HEK293 (cell line): ENCODE measurements at regions not wholly inside any gene's neighbourhood (a gene's known extent, or its start where the extent isn't known, plus 50 kb on each side); places are given as distances from the start of the nearest gene placed in this dataset.
"Not testable (repeated sequence)": the region's sequence is repeated elsewhere in the genome, so short reads cannot be mapped to it uniquely, and the experiment has no call there.

Experiments used
- CTCF ChIP-seq: fragments of 450-650 bp; formaldehyde crosslinking; IDR thresholded peaks from 2 replicates; pipeline ENCODE4 v1.5.1; 2016; ENCODE audit warnings: missing biosample characterization, missing genetic modification characterization
- MYNN ChIP-seq: fragments of 450-650 bp; formaldehyde crosslinking; IDR thresholded peaks from 2 replicates; pipeline ENCODE4 v1.5.1; 2016; ENCODE audit warnings: missing biosample characterization, missing genetic modification characterization, borderline replicate concordance
- ZNF10 ChIP-seq: fragments of 450-650 bp; formaldehyde crosslinking; IDR thresholded peaks from 2 replicates; pipeline ENCODE4 v1.5.1; 2017; ENCODE audit warnings: missing biosample characterization, missing genetic modification characterization
- ZNF24 ChIP-seq: fragments of 450-650 bp; formaldehyde crosslinking; IDR thresholded peaks from 2 replicates; pipeline ENCODE4 v1.5.1; 2016; ENCODE audit warnings: missing biosample characterization, missing genetic modification characterization
- ZNF274 ChIP-seq, 2 experiments: fragments of 200-500 bp in 1 of 2; fragments of 450-650 bp in 1 of 2; sonication (Bioruptor generic) in 1 of 2; formaldehyde crosslinking in 1 of 2; IDR thresholded peaks; 2 replicates each; pipeline versions ENCODE4 v1.5.1 to v1.6.1; 2014 to 2016; ENCODE audit warnings: borderline replicate concordance in 1 of 2, inconsistent platforms in 1 of 2, low read length in 1 of 2, missing biosample characterization in 1 of 2, missing genetic modification characterization in 1 of 2
- ZNF311 ChIP-seq: fragments of 450-650 bp; formaldehyde crosslinking; IDR thresholded peaks from 2 replicates; pipeline ENCODE4 v1.5.1; 2017; ENCODE audit warnings: missing biosample characterization, missing genetic modification characterization, borderline replicate concordance
- ZNF404 ChIP-seq: fragments of 450-650 bp; formaldehyde crosslinking; IDR thresholded peaks from 2 replicates; pipeline ENCODE4 v1.5.1; 2017; ENCODE audit warnings: missing biosample characterization, missing genetic modification characterization
- ZNF449 ChIP-seq: fragments of 450-650 bp; formaldehyde crosslinking; IDR thresholded peaks from 2 replicates; pipeline ENCODE4 v1.5.1; 2017; ENCODE audit warnings: missing biosample characterization, mild to moderate bottlenecking, missing genetic modification characterization, moderate library complexity
- ZNF513 ChIP-seq: fragments of 450-650 bp; IDR thresholded peaks from 2 replicates; pipeline ENCODE4 v1.5.1; 2018; ENCODE audit warnings: missing biosample characterization, missing genetic modification characterization

- not testable (repeated sequence) for TF ChIP-seq ZNF404; ZNF274 (IDR thresholded peaks at IDR 0.05; ENCODE audit: low read length); ZNF274 (tag by site-specific recombination; IDR thresholded peaks at IDR 0.05; ENCODE audit: borderline replicate concordance); ZNF311 (tag by site-specific recombination); MYNN (tag by site-specific recombination); CTCF (tag by site-specific recombination); ZNF24; ZNF513 (tag by site-specific recombination); ZNF10 (tag by site-specific recombination); ZNF449 (tag by site-specific recombination)
Measured at GRCh38 chr21:6043430-6044275, 4477.7 kb upstream of the TPTE start.
